SK-N-SH (cell line): ENCODE measurements at regions not wholly inside any gene's neighbourhood (a gene's known extent, or its start where the extent isn't known, plus 50 kb on each side); places are given as distances from the start of the nearest gene placed in this dataset.

Experiments used
- CTCF ChIA-PET: fragments of 300-600, 350-600 bp; formaldehyde crosslinking; extraction: SDS; loops from one replicate; lab custom pipeline; 2021; lab: Yijun Ruan, JAX
- POLR2A ChIA-PET: fragments of 350-600 bp; sonication (Branson Sonifier 250); formaldehyde crosslinking; extraction: SDS; loops from one replicate; lab custom pipeline; 2020; ENCODE audit warnings: antibody characterized with exemption, inconsistent platforms; lab: Yijun Ruan, JAX
- DNase-seq: peaks from one replicate; pipeline ENCODE4 v3.0.0; 2012
- H2AFZ ChIP-seq: fragments of 200-600 bp; sonication (generic); 2 replicates; pipeline ENCODE4 v1.8.1; 2016; ENCODE audit warnings: antibody characterized with exemption, mild to moderate bottlenecking, low read depth
- H3F3A ChIP-seq: fragments of 200-600 bp; sonication (generic); replicated peaks from 2 replicates; pipeline ENCODE3; 2016; ENCODE audit warnings: antibody characterized with exemption, mild to moderate bottlenecking; ENCODE audit not compliant: insufficient read depth
- H3K27ac ChIP-seq, 2 experiments: fragments of 200-500 bp in 1 of 2; fragments of 200-600 bp in 1 of 2; sonication (Bioruptor generic) in 1 of 2; sonication (generic), shearing (Covaris generic) in 1 of 2; 2 replicates each; pipeline versions ENCODE4 v1.5.1 to v1.6.1; 2014 to 2016; ENCODE audit warnings: low read depth in 2 of 2, inconsistent platforms in 1 of 2, low read length in 1 of 2, mild to moderate bottlenecking in 1 of 2, mixed read lengths in 1 of 2
- H3K27me3 ChIP-seq: fragments of 200-600 bp; sonication (generic), shearing (Covaris generic); 2 replicates; pipeline ENCODE4 v1.6.1; 2016; ENCODE audit warnings: mixed run types; ENCODE audit not compliant: insufficient read depth
- H3K36me3 ChIP-seq, 2 experiments: fragments of 200-500 bp in 1 of 2; fragments of 200-600 bp in 1 of 2; sonication (Bioruptor generic) in 1 of 2; sonication (generic) in 1 of 2; replicated peaks in 1 of 2; 2 replicates each; pipeline versions ENCODE3 to v1.5.1; 2014 to 2016; ENCODE audit warnings: low read length in 1 of 2, mild to moderate bottlenecking in 1 of 2; ENCODE audit not compliant: insufficient read depth in 2 of 2, control insufficient read depth in 1 of 2
- H3K4me1 ChIP-seq, 2 experiments: fragments of 200-500 bp in 1 of 2; fragments of 200-600 bp in 1 of 2; sonication (Bioruptor generic) in 1 of 2; sonication (generic), shearing (Covaris generic) in 1 of 2; 2 replicates each; pipeline versions ENCODE4 v1.5.1 to v1.6.1; 2014 to 2016; ENCODE audit warnings: low read depth in 1 of 2, low read length in 1 of 2, mixed run types in 1 of 2; ENCODE audit not compliant: insufficient read depth in 2 of 2, control insufficient read depth in 1 of 2
- H3K4me2 ChIP-seq: fragments of 200-600 bp; sonication (generic), shearing (Covaris generic); 2 replicates; pipeline ENCODE4 v1.6.1; 2017; ENCODE audit warnings: mixed run types
- H3K4me3 ChIP-seq, 2 experiments: fragments of 200-500 bp in 1 of 2; fragments of 200-600 bp in 1 of 2; sonication (Bioruptor generic) in 1 of 2; sonication (generic), shearing (Covaris generic) in 1 of 2; 2 replicates each; pipeline versions ENCODE4 v1.5.1 to v1.8.1; 2014 to 2016; ENCODE audit warnings: low read depth in 2 of 2, inconsistent platforms in 1 of 2, low read length in 1 of 2, mild to moderate bottlenecking in 1 of 2, mixed read lengths in 1 of 2, moderate library complexity in 1 of 2
- H3K79me2 ChIP-seq: fragments of 200-600 bp; sonication (generic); 2 replicates; pipeline ENCODE4 v1.8.1; 2017; ENCODE audit warnings: mild to moderate bottlenecking; ENCODE audit not compliant: insufficient read depth
- H3K9ac ChIP-seq: fragments of 200-600 bp; sonication (generic); 2 replicates; pipeline ENCODE4 v1.6.1; 2017; ENCODE audit warnings: mixed run types
- H3K9me2 ChIP-seq: fragments of 200-600 bp; sonication (generic); 2 replicates; pipeline ENCODE4 v1.6.1; 2017; ENCODE audit warnings: mixed run types
- H3K9me3 ChIP-seq: fragments of 200-600 bp; sonication (generic); 2 replicates; pipeline ENCODE4 v1.6.1; 2017; ENCODE audit warnings: mixed run types, mild to moderate bottlenecking, moderate library complexity
- H4K20me1 ChIP-seq: fragments of 200-600 bp; sonication (generic); 2 replicates; pipeline ENCODE4 v1.6.1; 2017; ENCODE audit warnings: mild to moderate bottlenecking, mixed run types; ENCODE audit not compliant: insufficient read depth
- EP300 ChIP-seq, 2 experiments: IDR thresholded peaks; 2 replicates each; pipeline versions ENCODE4 v1.4.0 to v1.6.1; 2012; ENCODE audit warnings: borderline replicate concordance in 1 of 2, low read depth in 1 of 2, low read length in 1 of 2
- FOSL2 ChIP-seq: IDR thresholded peaks from 2 replicates; pipeline ENCODE4 v1.4.0; 2012; ENCODE audit warnings: low read depth, mild to moderate bottlenecking, moderate library complexity, borderline replicate concordance
- FOXJ3 ChIP-seq: sonication (generic); formaldehyde crosslinking; IDR thresholded peaks from 2 replicates; pipeline ENCODE4 v1.5.1; 2020; ENCODE audit warnings: mild to moderate bottlenecking, missing genetic modification reagents
- FOXM1 ChIP-seq: IDR thresholded peaks from 2 replicates; pipeline ENCODE4 v1.4.0; 2012; ENCODE audit warnings: low read depth, mild to moderate bottlenecking
- GATA2 ChIP-seq: sonication (generic); formaldehyde crosslinking; IDR thresholded peaks from 2 replicates; pipeline ENCODE4 v1.5.0; 2020; ENCODE audit warnings: mild to moderate bottlenecking, missing genetic modification reagents
- MEF2A ChIP-seq: IDR thresholded peaks from 2 replicates; pipeline ENCODE4 v1.4.0; 2012; ENCODE audit warnings: low read depth, borderline replicate concordance
- NRF1 ChIP-seq: IDR thresholded peaks from 2 replicates; pipeline ENCODE4 v1.6.1; 2012; ENCODE audit warnings: low read depth, mild to moderate bottlenecking, low read length
- POLR2AphosphoS5 ChIP-seq: IDR thresholded peaks from 2 replicates; pipeline ENCODE4 v1.6.1; 2012; ENCODE audit warnings: low read depth, low read length
- RAD21 ChIP-seq: IDR thresholded peaks from 2 replicates; pipeline ENCODE4 v1.6.1; 2012; ENCODE audit warnings: mild to moderate bottlenecking, low read length
- RXRA ChIP-seq: IDR thresholded peaks from 2 replicates; pipeline ENCODE4 v1.4.0; 2012; ENCODE audit warnings: low read depth, mild to moderate bottlenecking, borderline replicate concordance
- SMC3 ChIP-seq: IDR thresholded peaks from 2 replicates; pipeline ENCODE4 v1.6.1; 2012; ENCODE audit warnings: low read depth, low read length, improper control_type of control experiment
- TEAD4 ChIP-seq: IDR thresholded peaks from 2 replicates; pipeline ENCODE4 v1.4.0; 2012; ENCODE audit warnings: mild to moderate bottlenecking, borderline replicate concordance; ENCODE audit not compliant: insufficient read depth
- WGBS: methylation state at CpG from one replicate; pipeline ENCODE4 v1.1.6; 2017; ENCODE audit warnings: low lambda C conversion rate; 5-methylcytosine and 5-hydroxymethylcytosine counted together
- TF ChIP-seq, protein P1 (sequence below): fragments of 200-600 bp; sonication (generic); IDR thresholded peaks from 2 replicates; pipeline ENCODE4 v1.6.1; 2017; ENCODE audit warnings: antibody characterized with exemption, mild to moderate bottlenecking, moderate library complexity
- TF ChIP-seq, protein P2 (sequence below): IDR thresholded peaks from 2 replicates; pipeline ENCODE4 v1.4.0; 2012; ENCODE audit warnings: low read depth, borderline replicate concordance
- TF ChIP-seq, protein P3 (sequence below): fragments of 150-350 bp; IDR thresholded peaks from 2 replicates; pipeline ENCODE4 v1.6.1; 2016; ENCODE audit warnings: mild to moderate bottlenecking, low read depth, low read length
- TF ChIP-seq, protein P4 (sequence below): IDR thresholded peaks from 2 replicates; pipeline ENCODE4 v1.4.0; 2012; ENCODE audit warnings: low read depth, borderline replicate concordance
- TF ChIP-seq, protein P5 (sequence below): IDR thresholded peaks from 2 replicates; pipeline ENCODE4 v1.6.1; 2012; ENCODE audit warnings: mild to moderate bottlenecking, low read depth, low read length, moderate library complexity

DNA sequence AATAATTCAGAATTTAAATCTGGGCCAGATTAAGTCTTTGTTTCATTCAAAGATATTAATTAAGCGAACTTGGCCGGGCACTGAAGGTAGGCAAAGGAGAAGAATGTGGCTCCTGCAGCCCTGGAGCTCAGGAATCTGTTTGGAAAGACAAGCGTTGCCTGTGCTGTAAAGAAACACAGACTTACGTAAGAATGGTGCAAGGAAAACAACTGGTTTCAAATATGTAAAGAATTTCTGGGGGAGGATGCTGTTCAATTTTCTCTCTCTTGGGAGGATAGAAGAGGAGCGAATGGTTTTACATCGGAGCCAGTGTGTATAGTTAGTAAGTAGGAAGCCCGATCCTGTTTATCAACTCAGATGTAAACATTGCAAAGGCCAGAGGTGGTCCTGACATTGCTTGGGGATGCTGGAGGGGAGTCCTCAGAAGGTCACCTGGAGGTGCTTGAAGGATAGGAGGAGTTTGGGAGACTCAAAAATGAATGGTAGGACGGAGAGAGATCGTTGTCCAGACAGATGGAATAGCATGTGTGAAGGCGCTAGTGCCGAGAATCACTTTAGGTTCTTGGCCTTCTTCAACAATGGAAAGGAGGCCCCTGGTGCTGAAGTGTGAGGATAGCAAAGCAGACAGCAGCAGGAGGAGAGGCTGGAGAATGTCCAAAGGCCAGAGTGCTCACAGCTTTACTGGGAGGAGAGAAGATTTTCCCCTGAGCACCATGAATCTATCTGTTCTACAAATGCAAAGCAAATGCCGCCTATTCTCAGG is 456.1 kb downstream of the LPIN1 start:
- Histone ChIP-seq H3K27ac (no peak overlapping the region), H3K9me3 (no peaks in the 10 kb centered on the region), H3F3A (no peaks in the 10 kb centered on the region), H3K4me1 (peaks cover 0 to 13% of the 10 kb centered on the region in 2 experiments; a peak in 1 of 4 replicates), H3K36me3 (no peaks in the 10 kb centered on the region), H3K79me2 (no peaks in the 10 kb centered on the region), H3K4me2 (no peak overlapping the region), H4K20me1 (no peaks in the 10 kb centered on the region), H3K9me2 (no peaks in the 10 kb centered on the region), H2AFZ (no peak overlapping the region), H3K9ac (no peak overlapping the region), H3K27me3 (no peaks in the 10 kb centered on the region), H3K4me3 (no peak overlapping the region)
- TF ChIP-seq GATA2 = no peak
- TF ChIP-seq RXRA = no peak
- TF ChIP-seq FOSL2 = no peak
- TF ChIP-seq, protein P1, sequence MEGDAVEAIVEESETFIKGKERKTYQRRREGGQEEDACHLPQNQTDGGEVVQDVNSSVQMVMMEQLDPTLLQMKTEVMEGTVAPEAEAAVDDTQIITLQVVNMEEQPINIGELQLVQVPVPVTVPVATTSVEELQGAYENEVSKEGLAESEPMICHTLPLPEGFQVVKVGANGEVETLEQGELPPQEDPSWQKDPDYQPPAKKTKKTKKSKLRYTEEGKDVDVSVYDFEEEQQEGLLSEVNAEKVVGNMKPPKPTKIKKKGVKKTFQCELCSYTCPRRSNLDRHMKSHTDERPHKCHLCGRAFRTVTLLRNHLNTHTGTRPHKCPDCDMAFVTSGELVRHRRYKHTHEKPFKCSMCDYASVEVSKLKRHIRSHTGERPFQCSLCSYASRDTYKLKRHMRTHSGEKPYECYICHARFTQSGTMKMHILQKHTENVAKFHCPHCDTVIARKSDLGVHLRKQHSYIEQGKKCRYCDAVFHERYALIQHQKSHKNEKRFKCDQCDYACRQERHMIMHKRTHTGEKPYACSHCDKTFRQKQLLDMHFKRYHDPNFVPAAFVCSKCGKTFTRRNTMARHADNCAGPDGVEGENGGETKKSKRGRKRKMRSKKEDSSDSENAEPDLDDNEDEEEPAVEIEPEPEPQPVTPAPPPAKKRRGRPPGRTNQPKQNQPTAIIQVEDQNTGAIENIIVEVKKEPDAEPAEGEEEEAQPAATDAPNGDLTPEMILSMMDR = no peak
- TF ChIP-seq SMC3 = no peak
- TF ChIP-seq TEAD4 = no peak
- no peak for TF ChIP-seq MEF2A
- TF ChIP-seq, protein P2, sequence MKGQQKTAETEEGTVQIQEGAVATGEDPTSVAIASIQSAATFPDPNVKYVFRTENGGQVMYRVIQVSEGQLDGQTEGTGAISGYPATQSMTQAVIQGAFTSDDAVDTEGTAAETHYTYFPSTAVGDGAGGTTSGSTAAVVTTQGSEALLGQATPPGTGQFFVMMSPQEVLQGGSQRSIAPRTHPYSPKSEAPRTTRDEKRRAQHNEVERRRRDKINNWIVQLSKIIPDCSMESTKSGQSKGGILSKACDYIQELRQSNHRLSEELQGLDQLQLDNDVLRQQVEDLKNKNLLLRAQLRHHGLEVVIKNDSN = no peak
- TF ChIP-seq, protein P3, sequence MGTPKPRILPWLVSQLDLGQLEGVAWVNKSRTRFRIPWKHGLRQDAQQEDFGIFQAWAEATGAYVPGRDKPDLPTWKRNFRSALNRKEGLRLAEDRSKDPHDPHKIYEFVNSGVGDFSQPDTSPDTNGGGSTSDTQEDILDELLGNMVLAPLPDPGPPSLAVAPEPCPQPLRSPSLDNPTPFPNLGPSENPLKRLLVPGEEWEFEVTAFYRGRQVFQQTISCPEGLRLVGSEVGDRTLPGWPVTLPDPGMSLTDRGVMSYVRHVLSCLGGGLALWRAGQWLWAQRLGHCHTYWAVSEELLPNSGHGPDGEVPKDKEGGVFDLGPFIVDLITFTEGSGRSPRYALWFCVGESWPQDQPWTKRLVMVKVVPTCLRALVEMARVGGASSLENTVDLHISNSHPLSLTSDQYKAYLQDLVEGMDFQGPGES = no peak
- TF ChIP-seq, protein P4, sequence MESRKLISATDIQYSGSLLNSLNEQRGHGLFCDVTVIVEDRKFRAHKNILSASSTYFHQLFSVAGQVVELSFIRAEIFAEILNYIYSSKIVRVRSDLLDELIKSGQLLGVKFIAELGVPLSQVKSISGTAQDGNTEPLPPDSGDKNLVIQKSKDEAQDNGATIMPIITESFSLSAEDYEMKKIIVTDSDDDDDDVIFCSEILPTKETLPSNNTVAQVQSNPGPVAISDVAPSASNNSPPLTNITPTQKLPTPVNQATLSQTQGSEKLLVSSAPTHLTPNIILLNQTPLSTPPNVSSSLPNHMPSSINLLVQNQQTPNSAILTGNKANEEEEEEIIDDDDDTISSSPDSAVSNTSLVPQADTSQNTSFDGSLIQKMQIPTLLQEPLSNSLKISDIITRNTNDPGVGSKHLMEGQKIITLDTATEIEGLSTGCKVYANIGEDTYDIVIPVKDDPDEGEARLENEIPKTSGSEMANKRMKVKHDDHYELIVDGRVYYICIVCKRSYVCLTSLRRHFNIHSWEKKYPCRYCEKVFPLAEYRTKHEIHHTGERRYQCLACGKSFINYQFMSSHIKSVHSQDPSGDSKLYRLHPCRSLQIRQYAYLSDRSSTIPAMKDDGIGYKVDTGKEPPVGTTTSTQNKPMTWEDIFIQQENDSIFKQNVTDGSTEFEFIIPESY = no peak
- TF ChIP-seq FOXM1 = no peak
- no peak for TF ChIP-seq POLR2AphosphoS5
- TF ChIP-seq, protein P5, sequence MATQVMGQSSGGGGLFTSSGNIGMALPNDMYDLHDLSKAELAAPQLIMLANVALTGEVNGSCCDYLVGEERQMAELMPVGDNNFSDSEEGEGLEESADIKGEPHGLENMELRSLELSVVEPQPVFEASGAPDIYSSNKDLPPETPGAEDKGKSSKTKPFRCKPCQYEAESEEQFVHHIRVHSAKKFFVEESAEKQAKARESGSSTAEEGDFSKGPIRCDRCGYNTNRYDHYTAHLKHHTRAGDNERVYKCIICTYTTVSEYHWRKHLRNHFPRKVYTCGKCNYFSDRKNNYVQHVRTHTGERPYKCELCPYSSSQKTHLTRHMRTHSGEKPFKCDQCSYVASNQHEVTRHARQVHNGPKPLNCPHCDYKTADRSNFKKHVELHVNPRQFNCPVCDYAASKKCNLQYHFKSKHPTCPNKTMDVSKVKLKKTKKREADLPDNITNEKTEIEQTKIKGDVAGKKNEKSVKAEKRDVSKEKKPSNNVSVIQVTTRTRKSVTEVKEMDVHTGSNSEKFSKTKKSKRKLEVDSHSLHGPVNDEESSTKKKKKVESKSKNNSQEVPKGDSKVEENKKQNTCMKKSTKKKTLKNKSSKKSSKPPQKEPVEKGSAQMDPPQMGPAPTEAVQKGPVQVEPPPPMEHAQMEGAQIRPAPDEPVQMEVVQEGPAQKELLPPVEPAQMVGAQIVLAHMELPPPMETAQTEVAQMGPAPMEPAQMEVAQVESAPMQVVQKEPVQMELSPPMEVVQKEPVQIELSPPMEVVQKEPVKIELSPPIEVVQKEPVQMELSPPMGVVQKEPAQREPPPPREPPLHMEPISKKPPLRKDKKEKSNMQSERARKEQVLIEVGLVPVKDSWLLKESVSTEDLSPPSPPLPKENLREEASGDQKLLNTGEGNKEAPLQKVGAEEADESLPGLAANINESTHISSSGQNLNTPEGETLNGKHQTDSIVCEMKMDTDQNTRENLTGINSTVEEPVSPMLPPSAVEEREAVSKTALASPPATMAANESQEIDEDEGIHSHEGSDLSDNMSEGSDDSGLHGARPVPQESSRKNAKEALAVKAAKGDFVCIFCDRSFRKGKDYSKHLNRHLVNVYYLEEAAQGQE = no peak
- no peak for TF ChIP-seq RAD21
- TF ChIP-seq NRF1 = no peak
- no peak for TF ChIP-seq FOXJ3
- TF ChIP-seq EP300 (IDR thresholded peaks at IDR 0.05; ENCODE audit: borderline replicate concordance in 1 of 2, low read depth in 1 of 2, low read length in 1 of 2) = no peak
- POLR2A ChIA-PET = no interaction called here
- CTCF ChIA-PET = interaction anchor here (0.8 to 1.7 kb wide), 3 partner anchors 17 to 21 kb away, joined by 3 read pairs; no protein-coding TSS in a partner anchor
- no peak for DNase-seq
- WGBS = 74% methylated on average over 12 of the region's 12 CpGs
